Activated CD4-positive, alpha-beta T cell treated with anti-CD3 and anti-CD28 coated beads, Interleukin-10, Interleukin-2, amounts not matched to agents 100 ng/mL and 50 ng/mL, durations not matched to agents 16 hours and 8 hours (primary cell): ENCODE measurements at regions not wholly inside any gene's neighbourhood (a gene's known extent, or its start where the extent isn't known, plus 50 kb on each side); places are given as distances from the start of the nearest gene placed in this dataset.
"Not testable (repeated sequence)": the region's sequence is repeated elsewhere in the genome, so short reads cannot be mapped to it uniquely, and the experiment has no call there.

Experiments
- DNase-seq: peaks from one replicate; pipeline ENCODE4 v3.0.0-alpha.2; 2020

- not testable (repeated sequence) for DNase-seq
Observed at GRCh38 chr6:26957399-26958127, 289.9 kb upstream of the PRSS16 start.

DNA sequence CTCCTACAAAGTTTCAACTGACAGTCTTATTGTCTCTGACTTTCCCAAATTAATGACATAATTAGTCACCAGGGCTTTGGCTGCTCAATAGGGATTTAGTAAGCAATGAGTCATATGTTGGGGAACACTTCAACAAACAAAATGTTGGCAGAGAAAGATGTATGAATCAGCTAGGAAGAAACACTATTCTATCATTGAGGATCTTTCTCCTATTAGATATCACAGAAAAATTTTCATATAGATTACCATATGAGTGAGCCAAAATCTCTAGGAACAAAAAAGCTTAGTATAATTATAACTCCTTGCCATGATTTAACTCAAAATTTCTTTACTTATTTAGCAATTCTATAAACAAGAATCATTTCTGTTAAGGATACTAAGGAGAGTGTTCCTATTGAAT, 286.3 kb upstream of the PRSS16 start:
- not testable (repeated sequence) for DNase-seq

- no peak for DNase-seq
Observed at GRCh38 chr6:27002447-27002846, 245.1 kb upstream of the PRSS16 start.

GRCh38 chr6:27007020-27007419, 240.5 kb upstream of the PRSS16 start:
- DNase-seq: no peak

DNA sequence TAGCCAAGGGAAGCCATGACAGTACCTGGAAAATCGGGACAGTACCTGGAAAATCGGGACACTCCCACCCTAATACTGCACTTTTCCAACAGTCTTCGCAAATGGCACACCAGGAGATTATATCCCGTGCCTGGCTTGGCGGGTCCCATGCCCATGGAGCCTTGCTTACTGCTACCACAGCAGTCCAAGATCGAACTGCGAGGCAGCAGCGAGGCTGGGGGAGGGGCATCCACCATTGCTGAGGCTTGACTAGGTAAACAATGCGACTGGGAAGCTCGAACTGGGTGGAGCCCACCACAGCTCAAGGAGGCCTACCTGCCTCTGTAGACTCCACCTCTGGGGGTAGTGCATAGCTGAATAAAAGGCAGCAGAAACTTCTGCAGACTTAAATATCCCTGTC, 238.9 kb upstream of the PRSS16 start:
- not testable (repeated sequence) for DNase-seq

DNA sequence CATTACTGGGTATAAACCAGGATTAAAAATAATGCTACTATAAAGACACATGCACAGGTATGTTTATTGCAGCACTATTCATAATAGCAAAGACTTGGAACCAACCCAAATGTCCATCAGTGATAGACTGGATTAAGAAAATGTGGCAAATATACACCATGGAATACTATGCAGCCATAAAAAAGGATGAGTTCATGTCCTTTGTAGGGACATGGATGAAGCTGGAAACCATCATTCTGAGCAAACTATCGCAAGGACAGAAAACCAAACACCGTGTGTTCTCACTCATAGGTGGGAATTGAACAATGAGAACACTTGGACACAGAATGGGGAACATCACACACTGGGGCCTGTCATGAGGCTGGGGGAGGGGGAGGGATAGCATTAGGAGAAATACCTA, 233.4 kb upstream of the PRSS16 start:
- DNase-seq: not testable (repeated sequence)

DNA sequence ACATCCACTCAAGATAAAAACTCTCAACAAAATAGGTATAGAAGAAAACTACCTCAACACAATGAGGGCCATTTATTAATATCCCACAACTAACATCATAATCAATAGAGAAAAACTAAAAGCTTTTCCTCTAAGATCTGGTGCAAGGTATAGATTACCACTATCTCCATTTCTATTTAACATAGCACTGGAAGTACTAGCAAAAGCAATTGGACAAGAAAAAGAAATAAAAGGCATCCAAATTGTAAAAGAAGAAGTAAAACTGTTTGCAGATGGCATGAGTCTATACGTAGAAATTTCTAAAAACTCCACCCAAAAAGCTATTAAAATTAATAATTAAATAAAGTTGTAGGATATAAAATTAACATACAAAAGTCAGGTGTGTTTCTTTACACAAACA, 230.8 kb upstream of the PRSS16 start:
- no peak for DNase-seq

GRCh38 chr6:27018401-27018800, 229.1 kb upstream of the PRSS16 start:
- DNase-seq: not testable (repeated sequence)

DNA sequence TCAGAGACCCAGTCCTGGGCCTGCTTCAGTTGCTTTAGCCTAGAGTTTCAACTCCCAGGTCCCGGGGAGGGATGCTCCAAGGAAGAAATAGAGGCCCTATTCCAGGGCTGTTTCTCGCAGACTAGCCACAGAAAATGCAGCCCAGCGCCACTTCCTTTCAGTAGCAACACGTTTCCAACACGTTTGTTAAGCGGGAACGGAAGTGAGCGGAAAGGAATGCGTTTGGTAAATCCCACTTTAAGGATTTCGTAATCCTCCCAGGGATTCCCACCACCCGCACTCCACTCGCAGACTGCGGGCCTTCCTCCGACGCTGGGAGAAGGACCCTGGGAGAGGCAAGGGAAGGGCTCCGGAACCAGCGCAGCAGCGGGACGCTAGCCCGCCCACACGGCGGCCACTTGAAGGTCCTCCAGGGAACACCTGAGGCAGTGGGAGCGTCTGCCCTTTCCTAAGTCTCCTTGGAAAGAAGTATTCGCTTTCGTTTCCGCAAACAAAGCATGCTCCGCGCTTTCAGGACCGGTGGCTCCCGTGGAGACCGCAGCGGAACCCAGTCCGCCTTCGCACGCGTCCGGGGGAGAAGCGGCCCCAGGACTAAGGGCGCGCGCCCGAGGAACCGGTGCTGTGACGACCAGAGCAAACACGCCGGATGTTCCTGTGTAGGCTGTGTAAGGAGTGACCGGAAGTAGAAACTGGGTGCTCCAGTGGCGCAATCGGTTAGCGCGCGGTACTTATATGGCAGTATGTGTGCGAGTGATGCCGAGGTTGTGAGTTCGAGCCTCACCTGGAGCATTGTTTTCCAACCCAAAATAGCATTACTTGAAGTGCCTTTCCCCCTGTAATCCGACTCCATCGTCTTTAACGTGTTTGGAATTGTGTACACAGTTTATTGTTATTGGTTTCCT, 227.6 kb upstream of the PRSS16 start:
- peak; percentile 80 for DNase-seq

DNA sequence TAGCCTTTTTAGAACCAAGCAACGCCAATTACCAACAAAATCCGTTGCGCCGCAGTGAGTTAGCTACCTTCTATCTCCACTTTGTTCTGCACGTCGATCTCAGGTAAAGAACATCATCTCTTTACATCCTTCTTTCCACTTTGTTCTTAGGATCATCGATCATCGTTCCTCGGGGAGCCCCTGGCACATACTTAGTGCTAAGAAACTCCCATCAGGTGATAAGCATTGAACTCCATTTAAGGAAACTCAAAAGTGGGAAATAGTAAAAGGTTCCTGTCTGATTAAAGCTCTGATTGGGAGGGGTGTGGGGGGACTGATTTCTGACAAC, 227.0 kb upstream of the PRSS16 start:
- no peak for DNase-seq

- no peak for DNase-seq
Observed at GRCh38 chr6:27023664-27024063, 223.8 kb upstream of the PRSS16 start.

DNA sequence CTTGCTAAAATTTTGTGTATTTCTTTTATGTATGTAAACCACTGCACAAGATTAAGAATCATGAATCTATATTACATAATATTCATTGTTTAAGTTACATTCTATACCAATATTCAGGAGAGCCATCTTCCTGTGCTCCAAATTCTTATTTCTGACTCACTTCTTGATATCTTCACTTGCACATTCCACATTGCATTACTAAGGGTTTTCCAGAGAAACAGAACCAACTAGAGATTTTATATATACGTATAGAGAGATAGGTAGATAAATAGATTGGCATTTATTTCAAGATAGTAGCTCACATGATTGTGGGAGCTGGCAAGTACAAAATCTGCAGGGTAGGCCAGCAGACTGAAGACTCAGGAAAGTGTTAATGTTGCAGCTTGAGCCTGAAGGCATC, 222.2 kb upstream of the PRSS16 start:
- DNase-seq: no peak

DNA sequence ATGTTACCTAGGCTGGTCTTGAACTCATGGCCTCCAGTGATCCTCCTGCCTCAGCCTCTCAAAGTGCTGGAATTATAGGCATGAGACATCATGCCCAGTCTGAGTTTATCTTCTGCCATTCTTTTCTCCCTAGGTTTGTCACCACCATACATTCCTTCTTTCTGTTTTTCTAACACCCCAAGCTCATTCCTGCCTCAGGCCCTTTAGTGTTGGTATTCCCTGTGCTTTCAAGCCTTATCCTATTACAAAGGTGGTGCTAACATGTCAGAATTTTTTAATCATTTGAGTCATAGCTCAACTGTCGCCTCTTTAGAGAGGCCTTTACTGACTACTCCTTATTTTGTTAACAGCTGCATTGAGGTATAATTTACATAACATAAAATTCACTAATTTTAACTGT, 221.1 kb upstream of the PRSS16 start:
- DNase-seq: no peak

GRCh38 chr6:27031302-27031701, 216.2 kb upstream of the PRSS16 start:
- no peak for DNase-seq

- DNase-seq: no peak
Observed at GRCh38 chr6:27038498-27038897, 209.0 kb upstream of the PRSS16 start.

GRCh38 chr6:27040244-27041042, 207.1 kb upstream of the PRSS16 start:
- no peak for DNase-seq

GRCh38 chr6:27043244-27043643, 204.3 kb upstream of the PRSS16 start:
- DNase-seq: no peak

- DNase-seq: not testable (repeated sequence)
Observed at GRCh38 chr6:27045131-27045530, 202.4 kb upstream of the PRSS16 start.

GRCh38 chr6:27047725-27048124, 199.8 kb upstream of the PRSS16 start:
- not testable (repeated sequence) for DNase-seq

GRCh38 chr6:27049863-27050781, 197.4 kb upstream of the PRSS16 start:
- DNase-seq: no peak

DNA sequence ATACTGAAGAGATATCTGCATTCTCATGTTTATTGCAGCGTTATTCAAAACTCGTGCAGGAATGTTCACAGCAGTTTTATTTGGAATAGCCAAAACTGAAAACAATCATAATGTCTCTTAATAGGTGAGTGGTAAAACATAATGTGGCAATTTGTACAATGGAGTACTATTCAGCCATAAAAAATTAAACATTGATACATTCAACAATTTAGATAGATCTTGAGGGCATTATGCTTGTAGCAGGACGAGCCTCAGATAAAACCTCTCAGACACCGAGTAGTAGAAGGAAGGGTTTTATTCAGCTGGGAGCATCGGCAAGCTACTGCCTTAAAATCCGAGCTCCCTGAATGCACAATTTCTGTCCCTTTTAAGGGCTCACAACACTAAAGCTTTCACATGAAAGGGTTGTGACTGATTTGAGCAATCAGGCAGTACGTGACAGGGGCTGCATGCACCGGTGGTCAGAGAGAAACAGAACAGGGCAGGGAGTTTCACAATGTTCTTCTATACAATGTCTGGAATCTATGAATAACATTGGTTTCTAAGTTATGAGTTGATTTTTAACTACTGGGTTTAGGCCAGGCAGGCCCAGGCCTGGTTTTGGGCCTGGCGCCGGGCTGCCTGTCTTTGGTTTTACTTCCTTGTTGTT, 195.3 kb upstream of the PRSS16 start:
- not testable (repeated sequence) for DNase-seq

DNA sequence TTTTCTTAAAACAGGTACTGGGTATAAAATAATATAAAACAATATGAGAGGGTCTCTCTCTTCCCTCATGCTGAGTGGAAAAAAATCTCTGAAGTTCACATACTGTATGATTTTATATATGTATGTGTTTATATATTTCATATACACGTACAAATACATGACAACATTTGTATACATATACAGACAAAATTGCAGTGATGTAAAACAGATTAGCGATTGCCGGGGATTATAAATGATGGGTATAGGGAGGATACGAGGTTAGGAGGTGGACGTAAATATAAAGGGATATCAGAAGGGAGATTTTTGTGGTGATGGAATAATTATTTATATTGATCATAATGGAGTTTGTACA, 194.8 kb upstream of the PRSS16 start:
- DNase-seq: no peak
